Renal cortical epithelial cell (primary cell): ENCODE measurements at regions not wholly inside any gene's neighbourhood (a gene's known extent, or its start where the extent isn't known, plus 50 kb on each side); places are given as distances from the start of the nearest gene placed in this dataset.

Experiments used
- DNase-seq: peaks from one replicate; pipeline ENCODE4 v3.0.0-alpha.2; 2011; ENCODE audit warnings: low read depth

GRCh38 chr5:35319333-35320002 is 89.2 kb upstream of the PRLR start:
- peak; percentile 83 for DNase-seq

- DNase-seq = no peak
Measured at GRCh38 chr5:35317586-35317985, 87.3 kb upstream of the PRLR start.

- DNase-seq = peak; percentile 62
Measured at GRCh38 chr5:35316611-35317274, 86.5 kb upstream of the PRLR start.

- peak; percentile 96 for DNase-seq
Measured at GRCh38 chr5:35313291-35313690, 83.0 kb upstream of the PRLR start.

GRCh38 chr5:35312267-35312666 is 82.0 kb upstream of the PRLR start:
- DNase-seq = no peak

- peak; percentile 47 for DNase-seq
Measured at GRCh38 chr5:35309365-35310130, 79.3 kb upstream of the PRLR start.

GRCh38 chr5:35308421-35308820 is 78.1 kb upstream of the PRLR start:
- no peak for DNase-seq

- no peak for DNase-seq
Measured at GRCh38 chr5:35306716-35307365, 76.6 kb upstream of the PRLR start.

- peak; percentile 23 for DNase-seq
Measured at GRCh38 chr5:35305336-35306020, 75.2 kb upstream of the PRLR start.

GRCh38 chr5:35304291-35304690 is 74.0 kb upstream of the PRLR start:
- no peak for DNase-seq

GRCh38 chr5:35303152-35303551 is 72.9 kb upstream of the PRLR start:
- peak; percentile 22 for DNase-seq

- no peak for DNase-seq
Measured at GRCh38 chr5:35302544-35302943, 72.3 kb upstream of the PRLR start.

- no peak for DNase-seq
Measured at GRCh38 chr5:35297755-35298154, 67.5 kb upstream of the PRLR start.

- DNase-seq = no peak
Measured at GRCh38 chr5:35294976-35295375, 64.7 kb upstream of the PRLR start.

- DNase-seq = no peak
Measured at GRCh38 chr5:35294017-35294416, 63.7 kb upstream of the PRLR start.

- no peak for DNase-seq
Measured at GRCh38 chr5:35285435-35285834, 55.1 kb upstream of the PRLR start.

- DNase-seq = no peak
Measured at GRCh38 chr5:35285011-35285410, 54.7 kb upstream of the PRLR start.

GRCh38 chr5:35284364-35284763 is 54.1 kb upstream of the PRLR start:
- no peak for DNase-seq

GRCh38 chr5:35282810-35283209 is 52.5 kb upstream of the PRLR start:
- no peak for DNase-seq

GRCh38 chr5:35281613-35282012 is 51.3 kb upstream of the PRLR start:
- no peak for DNase-seq
